Coronary artery (tissue), 2 donors: ENCODE measurements at regions not wholly inside any gene's neighbourhood (a gene's known extent, or its start where the extent isn't known, plus 50 kb on each side); places are given as distances from the start of the nearest gene placed in this dataset.

Experiments used
- DNase-seq: peaks from one replicate; pipeline ENCODE4 v3.0.0-alpha.2; 2017; ENCODE audit warnings: low spot score
- H3K27ac ChIP-seq, 2 donors: fragments of 200-600 bp; sonication (generic); one replicate each; pipeline ENCODE4 v1.5.1; 2016 to 2019
- H3K4me3 ChIP-seq: fragments of 200-600 bp; sonication (generic); 2 replicates; pipeline ENCODE4 v1.5.1; 2016; ENCODE audit warnings: mild to moderate bottlenecking, moderate library complexity
- TF ChIP-seq, protein P1 (sequence below): fragments of 200-600 bp; sonication (generic); IDR thresholded peaks from one replicate; pipeline ENCODE4 v1.5.1; 2019; ENCODE audit warnings: antibody characterized with exemption

- no peak overlapping the region for H3K4me3 ChIP-seq
- no peak for DNase-seq
- H3K27ac ChIP-seq: no peak overlapping the region
- TF ChIP-seq, protein P1, sequence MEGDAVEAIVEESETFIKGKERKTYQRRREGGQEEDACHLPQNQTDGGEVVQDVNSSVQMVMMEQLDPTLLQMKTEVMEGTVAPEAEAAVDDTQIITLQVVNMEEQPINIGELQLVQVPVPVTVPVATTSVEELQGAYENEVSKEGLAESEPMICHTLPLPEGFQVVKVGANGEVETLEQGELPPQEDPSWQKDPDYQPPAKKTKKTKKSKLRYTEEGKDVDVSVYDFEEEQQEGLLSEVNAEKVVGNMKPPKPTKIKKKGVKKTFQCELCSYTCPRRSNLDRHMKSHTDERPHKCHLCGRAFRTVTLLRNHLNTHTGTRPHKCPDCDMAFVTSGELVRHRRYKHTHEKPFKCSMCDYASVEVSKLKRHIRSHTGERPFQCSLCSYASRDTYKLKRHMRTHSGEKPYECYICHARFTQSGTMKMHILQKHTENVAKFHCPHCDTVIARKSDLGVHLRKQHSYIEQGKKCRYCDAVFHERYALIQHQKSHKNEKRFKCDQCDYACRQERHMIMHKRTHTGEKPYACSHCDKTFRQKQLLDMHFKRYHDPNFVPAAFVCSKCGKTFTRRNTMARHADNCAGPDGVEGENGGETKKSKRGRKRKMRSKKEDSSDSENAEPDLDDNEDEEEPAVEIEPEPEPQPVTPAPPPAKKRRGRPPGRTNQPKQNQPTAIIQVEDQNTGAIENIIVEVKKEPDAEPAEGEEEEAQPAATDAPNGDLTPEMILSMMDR: no peak
These were observed 762.7 kb upstream of the PHF14 start for GRCh38 chr7:10211016-10211415.

DNA sequence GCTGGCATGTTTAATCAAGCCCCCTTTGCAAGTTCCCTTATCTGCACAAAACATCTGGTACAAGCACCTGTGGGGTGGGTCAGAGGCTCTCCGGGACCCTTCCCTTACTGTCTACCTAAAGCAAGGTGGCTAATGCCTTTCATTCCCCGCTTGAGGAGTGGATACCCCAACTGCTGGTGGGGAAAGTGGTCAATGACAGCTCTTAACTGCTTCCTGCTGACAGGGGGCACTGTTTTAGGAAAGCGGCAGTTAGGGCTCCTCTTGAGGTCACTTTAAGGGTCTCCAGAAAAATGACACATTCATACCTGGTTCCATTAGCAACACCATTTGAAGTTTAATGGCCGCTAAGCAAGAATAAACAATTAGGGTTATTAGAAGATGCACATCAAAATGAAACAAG, 761.8 kb upstream of the PHF14 start:
- no peak overlapping the region for H3K27ac ChIP-seq
- TF ChIP-seq, protein P1: no peak
- H3K4me3 ChIP-seq: no peak overlapping the region
- no peak for DNase-seq

GRCh38 chr7:10212649-10213048, 761.0 kb upstream of the PHF14 start:
- H3K27ac ChIP-seq: no peak overlapping the region
- TF ChIP-seq, protein P1: no peak
- H3K4me3 ChIP-seq: no peak overlapping the region
- DNase-seq: no peak

DNA sequence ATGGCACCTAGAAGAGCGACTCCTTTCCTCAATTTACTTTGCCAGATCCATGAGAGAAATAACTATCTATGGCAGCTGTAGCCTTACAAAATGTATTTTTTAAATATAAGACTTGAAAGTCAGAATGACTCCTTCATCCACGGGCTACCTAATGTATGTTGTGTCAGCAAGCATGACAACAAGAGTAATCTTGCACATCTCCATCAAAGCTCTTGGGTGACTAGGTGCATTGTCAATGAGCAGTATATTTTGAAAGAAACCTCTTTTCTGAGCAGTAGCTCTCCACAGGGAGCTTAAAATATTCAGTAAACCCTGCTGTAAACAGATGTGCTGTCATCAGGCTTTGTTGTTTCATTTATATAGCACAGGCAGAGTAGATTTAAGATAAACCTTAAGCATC, 757.2 kb upstream of the PHF14 start:
- no peak for DNase-seq
- TF ChIP-seq, protein P1: no peak
- no peak overlapping the region for H3K27ac ChIP-seq
- H3K4me3 ChIP-seq: no peak overlapping the region

DNA sequence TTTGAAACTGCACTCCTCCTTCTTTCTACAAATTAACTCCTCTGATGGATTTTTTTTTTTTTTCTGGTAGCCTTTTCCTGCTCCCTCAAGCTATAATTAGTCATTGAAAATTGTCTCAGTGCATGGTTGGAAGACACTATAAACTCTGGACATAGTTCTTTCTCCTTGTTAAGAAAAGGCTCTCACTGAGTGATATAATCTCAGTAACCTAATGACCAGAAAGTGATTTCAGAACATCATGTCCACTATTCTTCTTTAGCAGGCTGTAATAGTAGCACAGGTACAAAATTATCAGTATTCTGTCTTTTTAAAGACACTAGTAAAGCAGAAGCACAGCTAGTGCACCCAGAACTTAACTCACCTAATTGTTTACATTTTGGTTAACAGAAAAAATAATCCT, 752.6 kb upstream of the PHF14 start:
- DNase-seq: no peak
- TF ChIP-seq, protein P1: no peak
- no peak overlapping the region for H3K4me3 ChIP-seq
- no peak overlapping the region for H3K27ac ChIP-seq

GRCh38 chr7:10222976-10223375, 750.7 kb upstream of the PHF14 start:
- no peak overlapping the region for H3K4me3 ChIP-seq
- TF ChIP-seq, protein P1: no peak
- DNase-seq: no peak
- H3K27ac ChIP-seq: no peak overlapping the region

DNA sequence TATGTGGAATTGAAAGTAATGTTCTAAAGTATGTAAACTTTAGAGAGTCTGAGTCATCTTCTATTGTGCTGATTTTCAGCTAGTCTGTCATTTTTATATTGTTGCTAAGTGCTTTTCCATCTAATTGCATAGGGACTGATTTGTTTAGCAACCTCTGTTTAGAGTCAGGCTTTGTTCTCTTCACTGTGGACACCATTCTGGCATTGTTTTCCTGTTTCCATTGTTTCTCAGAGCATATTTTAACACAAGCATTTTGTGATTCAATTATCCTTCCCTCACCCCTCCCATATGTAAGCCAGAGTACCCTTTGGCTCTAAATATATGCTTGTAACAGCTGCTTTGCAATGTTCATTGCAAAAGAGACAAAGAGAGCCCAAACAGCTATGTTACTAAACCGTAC, 748.4 kb upstream of the PHF14 start:
- no peak for DNase-seq
- TF ChIP-seq, protein P1: no peak
- Histone ChIP-seq H3K27ac (no peak overlapping the region), H3K4me3 (no peak overlapping the region)
